WTC11 (cell line): ENCODE measurements at regions not wholly inside any gene's neighbourhood (a gene's known extent, or its start where the extent isn't known, plus 50 kb on each side); places are given as distances from the start of the nearest gene placed in this dataset.
A peak's percentile ranks its signal among the peaks of the same experiment; 100 is the strongest.

Experiments used
- ATAC-seq: fragments of 200-7000 bp; cut with Tn5 transposase; 2 replicates; pipeline ENCODE4 v1.10.0; 2021; ENCODE audit warnings: mild to moderate bottlenecking, moderate library complexity
- CTCF ChIA-PET: fragments of 300-600 bp; sonication (Branson Sonifier 250); formaldehyde crosslinking; loops from one replicate; lab custom pipeline; 2021; ENCODE audit warnings: antibody characterized with exemption; lab: Charles Lee
- POLR2A ChIA-PET: fragments of 350-600 bp; sonication (Branson Sonifier 250); formaldehyde crosslinking; loops from one replicate; lab custom pipeline; 2021; ENCODE audit warnings: antibody characterized with exemption; lab: Charles Lee
- DNase-seq: peaks from one replicate; pipeline ENCODE4 v3.0.0; 2021; ENCODE audit warnings: low spot score
- H3K27ac Mint-ChIP-seq: 2 replicates; pipeline ENCODE4 v1.8.0; 2021; ENCODE audit warnings: mixed read lengths
- H3K27me3 Mint-ChIP-seq: 2 replicates; pipeline ENCODE4 v1.8.0; 2021; ENCODE audit warnings: low read depth, mild to moderate bottlenecking, moderate library complexity, mixed read lengths
- H3K36me3 Mint-ChIP-seq: 2 replicates; pipeline ENCODE4 v1.8.0; 2021; ENCODE audit warnings: mixed read lengths
- H3K4me1 Mint-ChIP-seq: 2 replicates; pipeline ENCODE4 v1.8.0; 2022; ENCODE audit warnings: mixed read lengths
- H3K4me3 Mint-ChIP-seq: 2 replicates; pipeline ENCODE4 v1.8.0; 2021; ENCODE audit warnings: mild to moderate bottlenecking, moderate library complexity, mixed read lengths
- H3K9me3 Mint-ChIP-seq: 2 replicates; pipeline ENCODE4 v1.8.0; 2021; ENCODE audit warnings: mixed read lengths
- ATF6 ChIP-seq: sonication (generic); formaldehyde crosslinking; IDR thresholded peaks from 2 replicates; pipeline ENCODE4 v1.8.1; 2023; ENCODE audit warnings: mild to moderate bottlenecking, missing genetic modification reagents
- CREB1 ChIP-seq: sonication (generic); formaldehyde crosslinking; IDR thresholded peaks from 2 replicates; pipeline ENCODE4 v1.8.0; 2023; ENCODE audit warnings: mild to moderate bottlenecking, missing genetic modification reagents
- E2F5 ChIP-seq: sonication (generic); formaldehyde crosslinking; IDR thresholded peaks from 2 replicates; pipeline ENCODE4 v1.8.1; 2022; ENCODE audit warnings: mild to moderate bottlenecking, moderate library complexity, missing genetic modification reagents
- ELF4 ChIP-seq: sonication (generic); formaldehyde crosslinking; IDR thresholded peaks from 2 replicates; pipeline ENCODE4 v1.8.1; 2022; ENCODE audit warnings: low read depth, mild to moderate bottlenecking, moderate library complexity, missing genetic modification reagents
- ESRRA ChIP-seq: sonication (generic); formaldehyde crosslinking; IDR thresholded peaks from 2 replicates; pipeline ENCODE4 v1.8.1; 2022; ENCODE audit warnings: mild to moderate bottlenecking, missing genetic modification reagents, borderline replicate concordance
- GABPB1 ChIP-seq: sonication (generic); formaldehyde crosslinking; IDR thresholded peaks from 2 replicates; pipeline ENCODE4 v1.8.1; 2023; ENCODE audit warnings: mild to moderate bottlenecking, missing genetic modification reagents
- GRHL2 ChIP-seq: fragments of 250-450 bp; sonication (Bioruptor Pico); IDR thresholded peaks from 2 replicates; pipeline ENCODE4 v1.8.0; 2022; ENCODE audit warnings: mild to moderate bottlenecking, moderate library complexity; ENCODE audit not compliant: insufficient replicate concordance, severe bottlenecking
- GTF2I ChIP-seq: fragments of 250-450 bp; sonication (Bioruptor Pico); conservative IDR thresholded peaks from 2 replicates; pipeline ENCODE4 v1.4.0; 2021; ENCODE audit warnings: mild to moderate bottlenecking
- HMGA2 ChIP-seq: fragments of 250-450 bp; sonication (Bioruptor Pico); IDR thresholded peaks from 2 replicates; pipeline ENCODE4 v1.4.0; 2021; ENCODE audit warnings: mild to moderate bottlenecking, moderate library complexity
- IRF1 ChIP-seq: sonication (generic); formaldehyde crosslinking; IDR thresholded peaks from 2 replicates; pipeline ENCODE4 v1.8.0; 2023; ENCODE audit warnings: missing genetic modification reagents
- NFE2L1 ChIP-seq: sonication (generic); formaldehyde crosslinking; IDR thresholded peaks from 2 replicates; pipeline ENCODE4 v1.8.1; 2023; ENCODE audit warnings: missing genetic modification reagents
- PRRX2 ChIP-seq: fragments of 250-450 bp; sonication (Bioruptor Pico); IDR thresholded peaks from 2 replicates; pipeline ENCODE4 v1.8.0; 2021; ENCODE audit warnings: mild to moderate bottlenecking
- RELA ChIP-seq: sonication (generic); formaldehyde crosslinking; IDR thresholded peaks from 2 replicates; pipeline ENCODE4 v1.8.1; 2022; ENCODE audit warnings: missing genetic modification reagents, mild to moderate bottlenecking, borderline replicate concordance
- TCF7 ChIP-seq: sonication (generic); formaldehyde crosslinking; IDR thresholded peaks from 2 replicates; pipeline ENCODE4 v1.8.0; 2022; ENCODE audit warnings: mild to moderate bottlenecking, low read depth, missing genetic modification reagents, moderate library complexity
- USF2 ChIP-seq: sonication (generic); formaldehyde crosslinking; IDR thresholded peaks from 2 replicates; pipeline ENCODE4 v1.8.1; 2023; ENCODE audit warnings: mild to moderate bottlenecking, missing genetic modification reagents, moderate library complexity
- ZNF219 ChIP-seq: sonication (generic); formaldehyde crosslinking; IDR thresholded peaks from 2 replicates; pipeline ENCODE4 v1.8.0; 2023; ENCODE audit warnings: missing genetic modification reagents, mild to moderate bottlenecking, borderline replicate concordance
- ZNF281 ChIP-seq: sonication (generic); formaldehyde crosslinking; IDR thresholded peaks from 2 replicates; pipeline ENCODE4 v1.8.0; 2023; ENCODE audit warnings: mild to moderate bottlenecking, missing genetic modification reagents
- ZNF512 ChIP-seq: sonication (generic); formaldehyde crosslinking; IDR thresholded peaks from 2 replicates; pipeline ENCODE4 v1.8.1; 2022; ENCODE audit warnings: missing genetic modification reagents, borderline replicate concordance
- ZNF532 ChIP-seq: fragments of 250-450 bp; sonication (Bioruptor Pico); IDR thresholded peaks from 2 replicates; pipeline ENCODE4 v1.9.0; 2021; ENCODE audit warnings: mild to moderate bottlenecking, borderline replicate concordance

GRCh38 chr9:117485176-117485575, 70.3 kb upstream of the ASTN2 start:
- ATAC-seq (peak; percentile 6), DNase-seq (no peak)
- Mint-ChIP-seq H3K4me3 (no peak overlapping the region), H3K36me3 (no peaks in the 10 kb centered on the region), H3K27me3 (peaks cover 5% of the 10 kb centered on the region), H3K27ac (no peak overlapping the region), H3K4me1 (peaks cover 23% of the 10 kb centered on the region), H3K9me3 (0 out of 2 replicates have a peak, but pooled peaks cover 2% of the 10 kb centered on the region)
- 0 out of 2 replicates have a peak, but pooled peaks have one; percentile 27 for TF ChIP-seq USF2
- no peak for TF ChIP-seq NFE2L1 (CRISPR knock-in tag)
- ChIA-PET POLR2A (no interaction called here), CTCF (interaction anchor here (0.7 to 1.9 kb wide), 5 partner anchors 9 to 73 kb away, joined by 3 to 8 read pairs (median 3); no protein-coding TSS in a partner anchor)

GRCh38 chr9:117480729-117481128, 65.9 kb upstream of the ASTN2 start:
- Mint-ChIP-seq H3K27me3 (peaks cover 2% of the 10 kb centered on the region), H3K27ac (no peak overlapping the region), H3K4me1 (peaks cover 13% of the 10 kb centered on the region), H3K9me3 (0 out of 2 replicates have a peak, but pooled peaks cover 3% of the 10 kb centered on the region), H3K4me3 (no peak overlapping the region), H3K36me3 (no peaks in the 10 kb centered on the region)
- CTCF ChIA-PET, result no interaction called here
- ATAC-seq (no peak), DNase-seq (no peak)
- TF ChIP-seq E2F5 (CRISPR knock-in tag) (no peak), RELA (CRISPR knock-in tag) (no peak), IRF1 (no peak), ATF6 (CRISPR knock-in tag) (no peak), ZNF512 (no peak), HMGA2 (CRISPR knock-in tag) (no peak), GRHL2 (CRISPR knock-in tag) (no peak), TCF7 (no peak)
- POLR2A ChIA-PET, result no interaction called here

GRCh38 chr9:117480253-117480652, 65.4 kb upstream of the ASTN2 start:
- H3K27ac Mint-ChIP-seq, result no peak overlapping the region
- 0 out of 2 replicates have a peak, but pooled peaks cover 3% of the 10 kb centered on the region for H3K9me3 Mint-ChIP-seq
- peaks cover 8% of the 10 kb centered on the region for H3K4me1 Mint-ChIP-seq
- DNase-seq (no peak), ATAC-seq (no peak)
- peaks cover 2% of the 10 kb centered on the region for H3K27me3 Mint-ChIP-seq
- ChIA-PET CTCF (no interaction called here), POLR2A (no interaction called here)
- no peaks in the 10 kb centered on the region for H3K36me3 Mint-ChIP-seq
- no peak overlapping the region for H3K4me3 Mint-ChIP-seq
- no peak for TF ChIP-seq ELF4
- no peak for TF ChIP-seq GABPB1 (CRISPR knock-in tag)
- TF ChIP-seq NFE2L1 (CRISPR knock-in tag), result no peak
- no peak for TF ChIP-seq ZNF281 (CRISPR knock-in tag)
- no peak for TF ChIP-seq ZNF219 (CRISPR knock-in tag)
- no peak for TF ChIP-seq PRRX2 (CRISPR knock-in tag)
- no peak for TF ChIP-seq ESRRA (CRISPR knock-in tag)
- no peak for TF ChIP-seq GTF2I (CRISPR knock-in tag)
- no peak for TF ChIP-seq ZNF532
- TF ChIP-seq CREB1 (CRISPR knock-in tag), result no peak
